GM12892 (cell line): ENCODE measurements at regions not wholly inside any gene's neighbourhood (a gene's known extent, or its start where the extent isn't known, plus 50 kb on each side); places are given as distances from the start of the nearest gene placed in this dataset.

Source experiments
- POLR2A ChIP-seq: IDR thresholded peaks from 2 replicates; pipeline ENCODE4 v1.6.1; 2011; ENCODE audit warnings: low read depth, low read length, control low read depth
- POLR2AphosphoS5 ChIP-seq: IDR thresholded peaks from 2 replicates; pipeline ENCODE4 v1.6.1; 2011; ENCODE audit warnings: low read depth, low read length, control low read depth

DNA sequence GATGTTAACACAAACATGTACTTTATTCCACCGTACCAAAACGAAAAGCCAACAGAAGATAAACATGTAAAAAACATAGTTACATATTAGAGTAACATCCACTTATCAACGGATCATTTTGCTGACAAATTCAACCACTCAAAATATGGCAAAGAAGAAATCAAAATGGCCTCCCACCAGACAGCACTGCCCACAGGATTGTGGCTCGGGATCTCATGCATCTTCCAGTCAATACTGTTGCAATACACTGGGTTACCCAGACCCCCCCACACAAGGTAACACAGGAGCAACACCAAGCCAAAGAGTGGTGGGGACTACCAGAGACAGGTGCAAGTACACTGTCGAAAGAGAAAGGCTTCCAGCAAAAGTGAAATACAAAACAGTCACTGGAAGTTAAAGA, 57.9 kb upstream of the NHSL1 start:
- no peak for TF ChIP-seq POLR2AphosphoS5
- no peak for TF ChIP-seq POLR2A
